Chondrocyte (in vitro differentiated cells): ENCODE measurements at regions not wholly inside any gene's neighbourhood (a gene's known extent, or its start where the extent isn't known, plus 50 kb on each side); places are given as distances from the start of the nearest gene placed in this dataset.
"Not testable (repeated sequence)": the region's sequence is repeated elsewhere in the genome, so short reads cannot be mapped to it uniquely, and the experiment has no call there.

Source experiments
- DNase-seq: peaks from one replicate; pipeline ENCODE4 v3.0.0; 2021; ENCODE audit warnings: mixed read lengths, low spot score
- H3K27ac Mint-ChIP-seq: one replicate; pipeline ENCODE4 v1.8.0; 2021; ENCODE audit warnings: mild to moderate bottlenecking, moderate library complexity, mixed read lengths; ENCODE audit not compliant: unreplicated experiment
- H3K27me3 Mint-ChIP-seq: 2 replicates; pipeline ENCODE4 v1.8.0; 2021; ENCODE audit warnings: low read depth, mixed read lengths
- H3K36me3 Mint-ChIP-seq: 2 replicates; pipeline ENCODE4 v1.8.0; 2021; ENCODE audit warnings: low read depth, mixed read lengths
- H3K4me1 Mint-ChIP-seq: 2 replicates; pipeline ENCODE4 v1.8.0; 2021; ENCODE audit warnings: low read depth, mild to moderate bottlenecking, mixed read lengths
- H3K4me3 Mint-ChIP-seq: one replicate; pipeline ENCODE4 v1.8.0; 2021; ENCODE audit warnings: mild to moderate bottlenecking, moderate library complexity, mixed read lengths; ENCODE audit not compliant: unreplicated experiment
- H3K9me3 Mint-ChIP-seq: 2 replicates; pipeline ENCODE4 v1.8.0; 2021; ENCODE audit warnings: low read depth, mixed read lengths
- CTCF ChIP-seq: fragments of 200-600 bp; sonication (generic); IDR thresholded peaks from 2 replicates; pipeline ENCODE4 v1.5.0; 2021; ENCODE audit warnings: antibody characterized with exemption, mild to moderate bottlenecking, moderate library complexity

- no peaks in the 10 kb centered on the region for H3K36me3 Mint-ChIP-seq
- TF ChIP-seq CTCF = no peak
- DNase-seq = no peak
- no peaks in the 10 kb centered on the region for H3K4me1 Mint-ChIP-seq
- H3K9me3 Mint-ChIP-seq = peaks cover 4% of the 10 kb centered on the region
- H3K27me3 Mint-ChIP-seq = peaks cover 3% of the 10 kb centered on the region
- H3K4me3 Mint-ChIP-seq = no peak overlapping the region
- H3K27ac Mint-ChIP-seq = no peak overlapping the region
Measured at GRCh38 chr3:176615826-176616225, 581.5 kb downstream of the TBL1XR1 start.

- TF ChIP-seq CTCF = no peak
- H3K27ac Mint-ChIP-seq = no peak overlapping the region
- peaks cover 2% of the 10 kb centered on the region for H3K9me3 Mint-ChIP-seq
- no peak for DNase-seq
- no peaks in the 10 kb centered on the region for H3K4me1 Mint-ChIP-seq
- H3K27me3 Mint-ChIP-seq = peaks cover 9% of the 10 kb centered on the region
- H3K4me3 Mint-ChIP-seq = no peak overlapping the region
- H3K36me3 Mint-ChIP-seq = no peaks in the 10 kb centered on the region
Measured at GRCh38 chr3:176611703-176612102, 585.6 kb downstream of the TBL1XR1 start.

- no peak for TF ChIP-seq CTCF
- Mint-ChIP-seq H3K36me3 (no peaks in the 10 kb centered on the region), H3K4me3 (no peak overlapping the region), H3K9me3 (peaks cover 2% of the 10 kb centered on the region), H3K4me1 (no peaks in the 10 kb centered on the region), H3K27me3 (peaks cover 6% of the 10 kb centered on the region), H3K27ac (no peak overlapping the region)
- DNase-seq = no peak
Measured at GRCh38 chr3:176609361-176609760, 587.9 kb downstream of the TBL1XR1 start.

GRCh38 chr3:176605553-176605952, 591.7 kb downstream of the TBL1XR1 start:
- H3K4me1 Mint-ChIP-seq, H3K27ac Mint-ChIP-seq, H3K27me3 Mint-ChIP-seq, H3K4me3 Mint-ChIP-seq, DNase-seq, H3K9me3 Mint-ChIP-seq, H3K36me3 Mint-ChIP-seq: not testable (repeated sequence)

GRCh38 chr3:176595307-176595706, 602.0 kb downstream of the TBL1XR1 start:
- H3K36me3 Mint-ChIP-seq = no peaks in the 10 kb centered on the region
- no peaks in the 10 kb centered on the region for H3K9me3 Mint-ChIP-seq
- no peaks in the 10 kb centered on the region for H3K4me1 Mint-ChIP-seq
- no peak overlapping the region for H3K4me3 Mint-ChIP-seq
- TF ChIP-seq CTCF = no peak
- no peak for DNase-seq
- no peak overlapping the region for H3K27ac Mint-ChIP-seq
- H3K27me3 Mint-ChIP-seq = peaks cover 4% of the 10 kb centered on the region

GRCh38 chr3:176590722-176591121, 606.6 kb downstream of the TBL1XR1 start:
- Mint-ChIP-seq H3K36me3 (no peaks in the 10 kb centered on the region), H3K4me1 (no peaks in the 10 kb centered on the region), H3K4me3 (no peak overlapping the region), H3K27ac (no peak overlapping the region), H3K27me3 (no peaks in the 10 kb centered on the region), H3K9me3 (no peaks in the 10 kb centered on the region)
- DNase-seq = no peak
- TF ChIP-seq CTCF = no peak
